Mucosa of descending colon (tissue), 3 donors: ENCODE measurements at regions not wholly inside any gene's neighbourhood (a gene's known extent, or its start where the extent isn't known, plus 50 kb on each side); places are given as distances from the start of the nearest gene placed in this dataset.

ENCODE experiments used
- ATAC-seq: fragments of 200-7000 bp; cut with Tn5 transposase; one replicate; pipeline ENCODE4 v1.9.1; 2020; ENCODE audit warnings: mild to moderate bottlenecking, moderate library complexity
- DNase-seq, 3 donors: peaks; one replicate each; pipeline ENCODE4 v3.0.0-alpha.2; 2020
- H3K36me3 ChIP-seq: fragments of 200-600 bp; one replicate; pipeline ENCODE4 v1.8.0; 2021; ENCODE audit warnings: low read depth, mild to moderate bottlenecking
- H3K4me1 ChIP-seq: fragments of 200-600 bp; one replicate; pipeline ENCODE4 v1.8.0; 2021; ENCODE audit warnings: low read depth, mild to moderate bottlenecking
- H3K4me3 ChIP-seq: fragments of 200-600 bp; one replicate; pipeline ENCODE4 v1.8.0; 2021; ENCODE audit warnings: mild to moderate bottlenecking
- H3K9me3 ChIP-seq: fragments of 200-600 bp; one replicate; pipeline ENCODE4 v1.8.0; 2021; ENCODE audit warnings: mild to moderate bottlenecking
- CTCF ChIP-seq: fragments of 200-600 bp; IDR thresholded peaks from one replicate; pipeline ENCODE4 v1.8.0; 2022; ENCODE audit warnings: antibody characterized with exemption, mild to moderate bottlenecking
- intact Hi-C, 2 donors: fragments of 100-400 bp; cut with DNase I in 1 of 2; cut with micrococcal nuclease in 1 of 2; formaldehyde crosslinking; loops; one replicate each; pipeline versions ENCODE4 v1.11.0 to v1.11.1; 2022; cut with DNase I, micrococcal nuclease
- donor health status: DM: no; HTN: no; CAD: no; lungs with moderate emphysema.
- donor health status: DM: no; HTN: no; CAD: no.
- donor health status: DM: no; HTN: yes; CAD: no.

DNA sequence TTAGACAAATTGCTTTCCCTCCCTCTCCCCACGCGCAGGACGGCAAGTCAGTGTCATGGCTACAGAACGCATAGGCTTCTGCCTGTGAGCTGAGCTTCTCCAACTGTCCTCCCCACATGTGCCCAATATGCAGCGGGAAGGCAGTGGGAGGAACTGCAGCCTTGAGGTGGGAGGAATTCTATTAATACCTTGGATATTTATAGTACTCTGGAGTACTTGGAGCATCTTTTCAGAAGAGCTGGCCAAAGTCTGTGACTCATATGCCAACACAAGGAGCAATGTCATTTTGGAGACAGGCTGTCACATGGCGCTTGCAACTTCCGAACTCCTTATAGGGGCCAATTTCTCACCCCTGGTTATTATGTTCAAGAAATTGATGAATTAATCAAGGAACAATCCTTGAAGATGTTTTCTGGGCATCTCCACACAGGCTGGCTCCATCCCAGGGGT lies 245.0 kb upstream of the SERP2 start:
- Histone ChIP-seq H3K4me3 (no peak overlapping the region), H3K9me3 (no peaks in the 10 kb centered on the region), H3K4me1 (no peaks in the 10 kb centered on the region), H3K36me3 (no peaks in the 10 kb centered on the region)
- intact Hi-C loops: no loop called here
- no peak for ATAC-seq
- DNase-seq: no peak
- TF ChIP-seq CTCF: no peak

DNA sequence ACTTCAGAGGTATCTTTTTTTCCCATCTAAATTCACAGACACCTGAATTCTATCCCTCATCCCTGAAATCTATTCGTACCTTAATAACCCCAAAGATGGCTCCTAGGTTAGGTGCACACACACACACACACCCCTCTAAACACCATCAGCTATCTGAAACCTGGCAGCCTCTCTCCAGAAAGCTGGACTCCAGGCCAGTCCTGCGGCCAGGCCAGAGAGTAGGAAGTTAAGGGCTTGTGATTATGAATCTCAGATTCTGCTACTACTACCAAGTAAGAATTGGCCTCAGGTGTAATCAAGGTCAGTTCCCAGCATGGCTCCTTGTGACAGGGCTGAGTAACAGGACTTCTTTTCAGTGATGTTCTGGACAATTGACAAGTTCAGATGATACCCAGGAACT lies 244.2 kb upstream of the SERP2 start:
- Histone ChIP-seq H3K4me3 (no peak overlapping the region), H3K4me1 (no peaks in the 10 kb centered on the region), H3K9me3 (no peaks in the 10 kb centered on the region), H3K36me3 (no peaks in the 10 kb centered on the region)
- TF ChIP-seq CTCF: no peak
- intact Hi-C loops: no loop called here
- no peak for DNase-seq
- no peak for ATAC-seq

GRCh38 chr13:44131069-44131614 lies 242.5 kb upstream of the SERP2 start:
- ATAC-seq: no peak
- Histone ChIP-seq H3K9me3 (no peaks in the 10 kb centered on the region), H3K4me1 (no peaks in the 10 kb centered on the region), H3K36me3 (no peaks in the 10 kb centered on the region), H3K4me3 (no peak overlapping the region)
- no peak for TF ChIP-seq CTCF
- intact Hi-C loops: no loop called here
- no peak for DNase-seq

- intact Hi-C loops: no loop called here
- Histone ChIP-seq H3K4me1 (no peaks in the 10 kb centered on the region), H3K36me3 (no peaks in the 10 kb centered on the region), H3K9me3 (no peaks in the 10 kb centered on the region), H3K4me3 (no peak overlapping the region)
- TF ChIP-seq CTCF: no peak
- peak; percentile 84 for ATAC-seq
- peak in 1 of 3 donors; percentile 24 for DNase-seq
Measured at GRCh38 chr13:44132710-44133109, 240.9 kb upstream of the SERP2 start.

GRCh38 chr13:44133626-44134025 lies 240.0 kb upstream of the SERP2 start:
- H3K4me1 ChIP-seq: no peaks in the 10 kb centered on the region
- no peaks in the 10 kb centered on the region for H3K9me3 ChIP-seq
- no peak overlapping the region for H3K4me3 ChIP-seq
- intact Hi-C loops: no loop called here
- ATAC-seq (no peak), DNase-seq (no peak)
- TF ChIP-seq CTCF: no peak
- no peaks in the 10 kb centered on the region for H3K36me3 ChIP-seq

DNA sequence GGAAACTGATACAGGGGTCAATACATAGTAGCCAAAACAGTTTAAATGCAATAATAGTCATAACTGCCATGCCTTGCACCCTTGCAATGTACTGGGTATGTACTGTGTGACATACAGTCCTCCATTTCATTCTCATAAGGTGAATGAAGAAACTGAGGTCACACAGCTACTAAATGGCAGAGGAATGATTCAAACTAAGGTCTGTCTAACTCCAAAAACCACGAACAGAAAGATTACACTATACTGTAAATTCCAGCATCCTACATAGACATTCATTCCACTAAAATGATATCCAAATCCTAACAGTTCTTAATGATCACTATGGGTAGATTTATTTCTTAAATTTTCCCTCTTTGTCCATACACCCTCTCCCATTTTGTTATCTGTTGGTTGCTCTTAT lies 238.1 kb upstream of the SERP2 start:
- ATAC-seq (no peak), DNase-seq (no peak)
- Histone ChIP-seq H3K9me3 (no peaks in the 10 kb centered on the region), H3K4me3 (no peak overlapping the region), H3K4me1 (peaks cover 7% of the 10 kb centered on the region), H3K36me3 (no peaks in the 10 kb centered on the region)
- intact Hi-C loops: no loop called here
- TF ChIP-seq CTCF: no peak
